ENCODE measurements at regions not wholly inside any gene's neighbourhood (a gene's known extent, or its start where the extent isn't known, plus 50 kb on each side); places are given as distances from the start of the nearest gene placed in this dataset.

- TF ChIP-seq CTCF (IDR thresholded peaks at IDR 0.05): no peak
- no peak for TF ChIP-seq POLR2A (IDR thresholded peaks at IDR 0.05)
Measured at GRCh38 chr12:75953312-75953906, 78.2 kb downstream of the PHLDA1 start.

Measured in body of pancreas (tissue), 4 donors.